Neural progenitor cell (in vitro differentiated cells): ENCODE measurements at regions not wholly inside any gene's neighbourhood (a gene's known extent, or its start where the extent isn't known, plus 50 kb on each side); places are given as distances from the start of the nearest gene placed in this dataset.

Source experiments
- DNase-seq: peaks from one replicate; pipeline ENCODE4 v3.0.0-alpha.2; 2016; ENCODE audit warnings: low spot score
- H2AFZ ChIP-seq: fragments of 200-600 bp; sonication (generic); replicated peaks from 2 replicates; pipeline ENCODE4 v1.6.1; 2016; ENCODE audit warnings: antibody characterized with exemption
- H3F3A ChIP-seq: fragments of 200-600 bp; sonication (generic); 2 replicates; pipeline ENCODE4 v1.6.1; 2016; ENCODE audit warnings: antibody characterized with exemption, low read depth
- H3K27ac ChIP-seq: fragments of 200-600 bp; sonication (generic); 2 replicates; pipeline ENCODE4 v1.5.1; 2016; ENCODE audit warnings: mild to moderate bottlenecking
- H3K27me3 ChIP-seq: fragments of 200-600 bp; sonication (generic); 2 replicates; pipeline ENCODE4 v1.6.1; 2016; ENCODE audit warnings: mild to moderate bottlenecking, moderate library complexity
- H3K36me3 ChIP-seq: fragments of 200-600 bp; sonication (generic); 2 replicates; pipeline ENCODE4 v1.5.1; 2016
- H3K4me1 ChIP-seq: fragments of 200-600 bp; sonication (generic); 2 replicates; pipeline ENCODE4 v1.6.1; 2016; ENCODE audit warnings: mixed run types
- H3K4me2 ChIP-seq: fragments of 200-600 bp; sonication (generic); 2 replicates; pipeline ENCODE4 v1.6.1; 2016
- H3K4me3 ChIP-seq: fragments of 200-600 bp; sonication (generic); 2 replicates; pipeline ENCODE4 v1.5.1; 2016
- H3K79me2 ChIP-seq: fragments of 200-600 bp; sonication (generic); 2 replicates; pipeline ENCODE4 v1.6.1; 2016; ENCODE audit warnings: low read depth
- H3K9ac ChIP-seq: fragments of 200-600 bp; sonication (generic); 2 replicates; pipeline ENCODE4 v1.6.1; 2016
- H3K9me3 ChIP-seq: fragments of 200-600 bp; sonication (generic); 2 replicates; pipeline ENCODE4 v1.5.1; 2016; ENCODE audit warnings: low read depth
- H4K20me1 ChIP-seq: fragments of 200-600 bp; sonication (generic); 2 replicates; pipeline ENCODE4 v1.6.1; 2016; ENCODE audit warnings: low read depth
- H3K27ac Mint-ChIP-seq: 3 replicates; pipeline ENCODE4 v1.8.0; 2021; ENCODE audit warnings: mixed read lengths
- H3K27me3 Mint-ChIP-seq: 2 replicates; pipeline ENCODE4 v1.8.0; 2022; ENCODE audit warnings: low read depth, mild to moderate bottlenecking, inconsistent platforms, moderate library complexity, mixed read lengths; ENCODE audit not compliant: insufficient read depth
- H3K36me3 Mint-ChIP-seq: 3 replicates; pipeline ENCODE4 v1.8.0; 2021; ENCODE audit warnings: mixed read lengths
- H3K4me1 Mint-ChIP-seq: 3 replicates; pipeline ENCODE4 v1.8.0; 2021; ENCODE audit warnings: mixed read lengths
- H3K4me3 Mint-ChIP-seq: 3 replicates; pipeline ENCODE4 v1.8.0; 2021; ENCODE audit warnings: mild to moderate bottlenecking, moderate library complexity, mixed read lengths
- H3K9me3 Mint-ChIP-seq: 3 replicates; pipeline ENCODE4 v1.8.0; 2020; ENCODE audit warnings: mixed read lengths
- CTCF ChIP-seq: fragments of 200-600 bp; sonication (generic); IDR thresholded peaks from 2 replicates; pipeline ENCODE4 v1.5.1; 2017; ENCODE audit warnings: antibody characterized with exemption, mild to moderate bottlenecking
- EZH2 ChIP-seq: fragments of 200-600 bp; sonication (generic); IDR thresholded peaks from 2 replicates; pipeline ENCODE4 v1.6.1; 2017; ENCODE audit warnings: antibody characterized with exemption, mild to moderate bottlenecking, moderate library complexity
- EZH2phosphoT487 ChIP-seq: fragments of 200-600 bp; sonication (generic); IDR thresholded peaks from 2 replicates; pipeline ENCODE4 v1.6.1; 2017; ENCODE audit warnings: antibody characterized with exemption

- Histone ChIP-seq H2AFZ (no peak overlapping the region), H3F3A (no peaks in the 10 kb centered on the region), H3K27me3 (no peaks in the 10 kb centered on the region), H3K4me2 (no peak overlapping the region), H3K36me3 (no peaks in the 10 kb centered on the region), H3K27ac (no peak overlapping the region), H4K20me1 (no peaks in the 10 kb centered on the region), H3K4me1 (no peaks in the 10 kb centered on the region), H3K4me3 (no peak overlapping the region), H3K9ac (no peak overlapping the region), H3K79me2 (no peaks in the 10 kb centered on the region), H3K9me3 (no peaks in the 10 kb centered on the region)
- no peak for TF ChIP-seq CTCF
- TF ChIP-seq EZH2 = no peak
- no peak for TF ChIP-seq EZH2phosphoT487
- H3K9me3 Mint-ChIP-seq = no peaks in the 10 kb centered on the region
- H3K4me1 Mint-ChIP-seq = no peaks in the 10 kb centered on the region
- H3K27me3 Mint-ChIP-seq = peaks cover 2% of the 10 kb centered on the region
- H3K36me3 Mint-ChIP-seq = peaks cover 15% of the 10 kb centered on the region
- DNase-seq = no peak
- H3K27ac Mint-ChIP-seq = no peak overlapping the region
- no peak overlapping the region for H3K4me3 Mint-ChIP-seq
Observed at GRCh38 chr6:144549837-144550747, 265.0 kb downstream of the UTRN start.

- Histone ChIP-seq H3K9me3 (no peaks in the 10 kb centered on the region), H3K4me3 (no peak overlapping the region), H3K4me1 (no peaks in the 10 kb centered on the region), H3K27me3 (no peaks in the 10 kb centered on the region), H3K36me3 (no peaks in the 10 kb centered on the region), H3F3A (no peaks in the 10 kb centered on the region), H2AFZ (no peak overlapping the region), H4K20me1 (no peaks in the 10 kb centered on the region), H3K27ac (no peak overlapping the region), H3K79me2 (no peaks in the 10 kb centered on the region), H3K4me2 (no peak overlapping the region), H3K9ac (no peak overlapping the region)
- Mint-ChIP-seq H3K27ac (no peak overlapping the region), H3K9me3 (no peaks in the 10 kb centered on the region), H3K4me3 (no peak overlapping the region), H3K4me1 (no peaks in the 10 kb centered on the region), H3K27me3 (peaks cover 2% of the 10 kb centered on the region), H3K36me3 (peaks cover 12% of the 10 kb centered on the region)
- no peak for DNase-seq
- TF ChIP-seq EZH2 = no peak
Observed at GRCh38 chr6:144551339-144551738, 266.2 kb downstream of the UTRN start.

GRCh38 chr6:144555066-144555465, 269.9 kb downstream of the UTRN start:
- Histone ChIP-seq H3K4me2 (no peak overlapping the region), H3K9ac (no peak overlapping the region), H3K36me3 (no peaks in the 10 kb centered on the region), H3F3A (no peaks in the 10 kb centered on the region), H3K9me3 (no peaks in the 10 kb centered on the region), H2AFZ (no peak overlapping the region), H3K4me1 (no peaks in the 10 kb centered on the region), H3K79me2 (no peaks in the 10 kb centered on the region), H4K20me1 (no peaks in the 10 kb centered on the region), H3K27me3 (no peaks in the 10 kb centered on the region), H3K4me3 (no peak overlapping the region), H3K27ac (no peak overlapping the region)
- Mint-ChIP-seq H3K27me3 (peaks cover 2% of the 10 kb centered on the region), H3K36me3 (peaks cover 14% of the 10 kb centered on the region), H3K4me1 (peaks cover 5% of the 10 kb centered on the region), H3K27ac (no peak overlapping the region), H3K9me3 (no peaks in the 10 kb centered on the region), H3K4me3 (no peak overlapping the region)
- TF ChIP-seq EZH2 (no peak), EZH2phosphoT487 (no peak), CTCF (no peak)
- DNase-seq = no peak
